ENCODE measurements at regions not wholly inside any gene's neighbourhood (a gene's known extent, or its start where the extent isn't known, plus 50 kb on each side); places are given as distances from the start of the nearest gene placed in this dataset.
"Not testable (repeated sequence)": the region's sequence is repeated elsewhere in the genome, so short reads cannot be mapped to it uniquely, and the experiment has no call there.

GRCh38 chr3:25903371-25904129 lies 113.7 kb downstream of the OXSM start:
- TF ChIP-seq POLR2A (IDR thresholded peaks at IDR 0.05; ENCODE audit: low read depth, low read length), result no peak
- DNase-seq (ENCODE audit: insufficient read length, low spot score), result no peak
- no peak for FAIRE-seq

DNA sequence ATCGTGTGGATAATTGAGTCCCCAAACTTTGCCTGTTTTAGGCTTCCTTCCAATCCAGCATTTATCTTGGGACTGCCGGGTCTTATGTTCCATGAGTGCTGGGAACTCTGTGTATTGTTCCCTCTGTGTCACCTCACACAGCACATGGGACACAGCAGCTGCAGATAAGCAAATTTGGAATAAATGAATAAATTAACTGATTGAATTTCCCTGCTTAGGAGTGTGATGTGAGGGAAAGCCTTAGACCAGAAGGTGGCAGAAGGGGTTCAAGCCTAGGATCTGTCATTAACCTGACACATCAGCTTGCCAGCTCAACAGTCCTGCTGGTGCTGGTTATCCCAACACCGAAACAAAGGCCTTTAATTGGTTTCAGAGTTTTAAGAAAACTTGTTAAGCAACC lies 114.3 kb downstream of the OXSM start:
- DNase-seq (ENCODE audit: insufficient read length, low spot score), result no peak
- TF ChIP-seq POLR2A (IDR thresholded peaks at IDR 0.05; ENCODE audit: low read depth, low read length), result no peak
- no peak for FAIRE-seq

DNA sequence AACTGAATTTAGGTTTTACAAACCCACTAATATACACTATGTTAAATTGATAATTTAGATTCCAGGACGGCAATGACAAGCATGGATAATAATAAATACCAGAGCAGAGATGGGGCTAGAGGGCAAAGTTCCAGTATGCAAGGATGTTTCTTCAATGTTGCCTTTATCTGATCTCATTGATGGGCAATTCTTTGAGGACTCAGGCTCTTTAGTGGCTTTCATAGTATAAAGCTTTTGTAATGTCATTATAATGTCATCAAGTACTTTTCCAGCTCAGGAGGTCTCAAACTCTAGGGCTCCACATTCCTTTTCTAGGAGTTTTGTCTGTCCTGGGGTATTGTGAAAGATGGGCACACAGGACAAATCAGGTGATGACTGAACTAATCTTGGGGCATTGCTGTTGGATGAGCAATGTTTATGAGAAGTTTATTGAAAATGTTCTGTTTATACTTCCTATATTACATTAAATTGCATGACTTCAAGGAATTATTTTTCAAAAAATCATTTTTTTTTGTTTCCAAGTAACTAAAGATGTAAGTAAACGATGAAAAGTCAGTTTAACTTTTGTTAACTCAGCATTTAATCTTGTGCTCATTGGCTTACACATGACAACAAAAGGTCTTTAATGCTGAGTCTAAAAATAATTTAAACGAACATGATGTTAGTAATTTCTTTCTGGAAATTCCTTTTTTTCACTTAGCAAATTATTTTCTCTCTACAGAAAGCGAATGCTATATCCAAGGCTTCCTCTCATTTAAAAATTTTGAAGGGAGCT lies 116.4 kb downstream of the OXSM start:
- DNase-seq (ENCODE audit: insufficient read length, low spot score), result no peak
- no peak for TF ChIP-seq POLR2A (IDR thresholded peaks at IDR 0.05; ENCODE audit: low read depth, low read length)
- FAIRE-seq, result peak; percentile 33

DNA sequence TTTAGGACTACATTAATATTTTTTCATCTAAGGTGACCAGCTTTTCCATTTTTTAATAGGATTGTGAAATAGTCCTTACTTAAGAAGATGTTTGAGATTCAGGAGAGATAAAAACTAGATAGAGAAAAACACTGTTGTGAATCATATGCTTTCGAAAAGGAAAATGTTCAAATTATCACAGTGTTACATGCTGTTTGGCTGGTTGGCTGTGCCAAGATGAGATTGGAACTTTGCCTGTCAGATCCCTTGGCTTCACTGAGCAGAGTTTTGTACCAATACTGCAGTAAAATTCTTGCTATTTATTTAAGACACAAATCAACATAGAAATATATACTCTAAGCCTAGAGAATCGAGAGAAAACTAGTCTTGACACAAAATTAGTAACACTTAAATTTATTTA lies 117.2 kb downstream of the OXSM start:
- no peak for FAIRE-seq
- no peak for DNase-seq (ENCODE audit: insufficient read length, low spot score)
- no peak for TF ChIP-seq POLR2A (IDR thresholded peaks at IDR 0.05; ENCODE audit: low read depth, low read length)

DNA sequence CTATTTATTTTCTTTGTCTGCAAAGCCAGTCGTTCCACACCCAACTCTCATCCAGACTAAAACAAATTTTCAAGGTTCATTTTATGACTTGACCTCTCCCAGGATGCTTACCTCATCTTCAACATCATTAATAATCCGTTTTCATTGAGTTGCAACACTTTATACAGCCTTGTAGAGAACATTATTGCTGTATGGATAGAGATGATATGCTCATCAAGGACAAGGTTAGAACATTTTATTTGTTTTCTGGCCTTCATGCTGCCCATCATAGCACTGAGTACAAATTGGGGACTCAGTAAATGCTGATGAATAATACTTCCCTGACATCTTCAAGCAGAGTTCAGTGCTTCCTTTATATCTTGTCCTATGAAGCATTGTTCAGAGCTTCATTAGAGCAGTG lies 120.2 kb downstream of the OXSM start:
- TF ChIP-seq POLR2A (IDR thresholded peaks at IDR 0.05; ENCODE audit: low read depth, low read length), result no peak
- FAIRE-seq (no peak), DNase-seq (ENCODE audit: insufficient read length, low spot score) (no peak)

GRCh38 chr3:25910997-25911396 lies 121.1 kb downstream of the OXSM start:
- FAIRE-seq (peak; percentile 23), DNase-seq (ENCODE audit: insufficient read length, low spot score) (no peak)

GRCh38 chr3:25911525-25912295 lies 121.8 kb downstream of the OXSM start:
- no peak for FAIRE-seq
- DNase-seq (ENCODE audit: insufficient read length, low spot score), result no peak
- no peak for TF ChIP-seq POLR2A (IDR thresholded peaks at IDR 0.05; ENCODE audit: low read depth, low read length)

More at GRCh38 chr3:25910997-25911396, 121.1 kb downstream of the OXSM start:
- TF ChIP-seq POLR2A (IDR thresholded peaks at IDR 0.05; ENCODE audit: low read depth, low read length), result no peak

DNA sequence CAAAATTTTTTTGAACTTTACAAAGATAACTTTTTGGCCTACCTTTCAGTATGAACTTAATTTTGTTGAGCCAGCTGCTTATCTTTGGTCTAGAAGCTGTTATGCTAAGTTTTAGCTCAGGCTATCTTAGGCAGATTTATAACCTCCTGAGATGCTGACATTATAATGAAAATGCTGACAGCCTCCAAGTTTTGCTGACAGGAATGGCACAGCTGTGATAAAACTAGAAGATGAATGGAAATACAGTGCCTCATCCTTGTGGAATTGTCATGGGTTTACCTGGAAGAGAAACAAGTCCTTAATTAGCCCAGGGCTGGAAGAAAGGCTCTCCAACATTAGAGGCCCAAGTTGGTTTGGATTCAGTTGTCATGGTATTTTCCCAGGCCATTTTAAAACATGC lies 123.3 kb downstream of the OXSM start:
- DNase-seq (ENCODE audit: insufficient read length, low spot score) (no peak), FAIRE-seq (no peak)
- no peak for TF ChIP-seq POLR2A (IDR thresholded peaks at IDR 0.05; ENCODE audit: low read depth, low read length)

DNA sequence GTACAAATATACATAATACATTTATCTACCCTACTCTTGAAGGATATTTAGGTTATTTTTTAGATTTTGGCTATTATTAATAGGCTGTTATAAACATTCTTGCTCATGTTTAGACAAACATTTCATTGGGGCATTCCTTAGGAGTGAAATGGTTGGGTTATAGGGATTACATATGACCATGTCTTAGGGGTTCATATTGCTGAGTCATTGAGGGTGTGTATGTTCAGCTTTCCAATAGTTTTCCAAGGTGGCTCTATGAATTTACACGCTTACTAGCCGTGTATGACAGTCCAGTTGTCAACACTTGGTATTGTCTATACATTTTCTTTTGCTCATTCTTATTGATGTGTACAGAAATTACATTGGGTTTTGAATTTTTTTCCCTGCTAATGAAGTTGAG lies 125.8 kb downstream of the OXSM start:
- no peak for FAIRE-seq
- no peak for DNase-seq (ENCODE audit: insufficient read length, low spot score)
- TF ChIP-seq POLR2A (IDR thresholded peaks at IDR 0.05; ENCODE audit: low read depth, low read length), result no peak

DNA sequence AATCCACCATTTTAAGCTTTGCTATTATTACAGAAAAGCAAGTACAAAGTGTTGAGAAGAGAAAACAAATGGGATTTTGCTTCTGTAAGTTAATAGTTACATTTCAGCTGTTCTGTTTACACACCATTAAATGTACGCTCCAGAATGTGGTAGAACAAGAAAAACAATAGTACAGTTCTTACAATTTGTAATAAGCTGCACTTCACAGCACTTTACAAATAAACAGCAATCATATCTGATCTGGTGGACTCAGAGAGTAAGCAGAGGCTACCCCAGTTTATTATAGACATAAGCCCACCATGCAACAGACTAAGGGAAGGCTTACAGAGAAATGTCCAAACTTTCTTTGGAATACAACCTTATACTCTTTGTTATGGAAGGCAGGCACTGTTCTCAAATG lies 126.4 kb downstream of the OXSM start:
- DNase-seq (ENCODE audit: insufficient read length, low spot score) (no peak), FAIRE-seq (no peak)
- TF ChIP-seq POLR2A (IDR thresholded peaks at IDR 0.05; ENCODE audit: low read depth, low read length), result no peak

DNA sequence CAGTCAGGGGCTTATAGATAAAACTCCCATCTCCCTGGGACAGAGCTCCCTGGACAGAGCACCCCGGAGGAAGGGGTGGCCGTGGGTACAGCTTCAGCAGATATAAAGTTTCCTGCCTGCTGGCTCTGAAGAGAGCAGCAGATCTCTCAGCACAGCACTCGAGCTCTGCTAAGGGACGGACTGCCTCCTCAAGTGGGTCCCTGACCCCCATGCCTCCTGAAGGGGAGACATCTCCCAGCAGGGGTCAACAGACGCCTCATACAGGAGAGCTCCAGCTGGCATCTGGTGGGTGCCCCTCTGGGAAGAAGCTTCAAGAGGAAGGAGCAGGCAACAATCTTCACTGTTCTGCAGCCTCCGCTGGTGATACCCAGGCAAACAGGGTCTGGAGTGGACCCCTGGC lies 142.1 kb downstream of the OXSM start:
- FAIRE-seq; DNase-seq (ENCODE audit: insufficient read length, low spot score): not testable (repeated sequence)

DNA sequence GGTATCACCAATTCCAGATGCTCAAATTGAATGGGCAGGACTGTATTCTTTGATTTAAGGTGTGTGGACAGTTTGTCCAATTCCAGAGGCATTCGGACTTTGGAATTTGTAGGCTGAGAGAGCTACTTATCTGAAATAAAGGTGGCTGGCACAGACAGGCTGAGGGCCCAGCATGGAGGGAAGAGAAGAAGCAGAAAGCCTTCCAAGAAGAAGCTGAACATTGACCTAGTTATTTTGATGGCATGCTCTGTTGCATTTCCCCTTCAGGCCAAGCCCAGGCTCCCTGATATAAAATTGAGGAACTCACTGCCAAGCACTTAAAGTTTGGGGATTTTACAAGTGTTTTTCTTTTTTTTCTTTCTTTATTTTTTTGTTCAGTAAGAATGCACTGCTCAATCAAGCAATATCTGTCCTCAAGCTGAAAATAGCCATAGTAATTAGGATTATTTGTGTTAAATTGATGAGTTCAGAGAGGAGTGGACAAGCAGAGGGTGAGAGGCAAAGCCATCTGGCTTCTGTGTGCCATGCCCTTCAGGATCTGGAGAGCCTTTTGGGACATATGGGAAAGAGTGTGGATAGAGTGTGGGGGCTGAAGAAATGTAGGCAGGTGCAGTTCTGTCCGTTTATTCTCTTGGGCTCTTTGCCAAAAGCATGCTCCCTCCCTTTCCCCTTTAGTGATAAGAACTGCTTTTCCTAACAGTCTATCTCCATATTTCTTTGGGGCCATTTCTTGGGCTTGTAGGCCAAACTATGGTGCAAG lies 148.9 kb downstream of the OXSM start:
- TF ChIP-seq POLR2A (IDR thresholded peaks at IDR 0.05; ENCODE audit: low read depth, low read length), result no peak

DNA sequence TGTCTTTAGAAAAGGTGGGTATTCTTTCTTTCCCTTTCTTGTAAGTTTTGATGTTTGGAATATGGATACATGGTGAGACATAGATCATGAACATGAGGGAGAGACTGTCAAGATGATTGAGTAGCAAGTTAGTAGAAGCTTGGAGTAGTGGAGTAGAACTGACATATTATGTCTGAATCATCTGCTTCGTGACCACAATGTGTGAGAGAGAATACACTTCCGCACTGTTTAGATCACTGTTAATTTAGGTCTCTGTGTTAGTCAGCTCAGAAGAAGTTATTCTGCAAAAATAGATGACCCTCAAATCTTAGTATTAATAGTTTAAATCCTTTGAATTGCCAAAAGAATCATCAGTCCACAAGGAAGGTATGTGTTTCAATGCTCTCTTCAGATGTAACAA lies 151.0 kb downstream of the OXSM start:
- FAIRE-seq (no peak), DNase-seq (ENCODE audit: insufficient read length, low spot score) (no peak)
- no peak for TF ChIP-seq POLR2A (IDR thresholded peaks at IDR 0.05; ENCODE audit: low read depth, low read length)

More for the DNA sequence above, 148.9 kb downstream of the OXSM start:
- FAIRE-seq (no peak), DNase-seq (ENCODE audit: insufficient read length, low spot score) (no peak)

- FAIRE-seq (no peak), DNase-seq (ENCODE audit: insufficient read length, low spot score) (no peak)
- no peak for TF ChIP-seq POLR2A (IDR thresholded peaks at IDR 0.05; ENCODE audit: low read depth, low read length)
Observed at GRCh38 chr3:25944329-25944728, 154.4 kb downstream of the OXSM start.
